OCI-LY1 (cell line): ENCODE measurements at regions not wholly inside any gene's neighbourhood (a gene's known extent, or its start where the extent isn't known, plus 50 kb on each side); places are given as distances from the start of the nearest gene placed in this dataset.

Experiments
- H2AFZ ChIP-seq: fragments of 200-600 bp; sonication (generic), shearing (Covaris generic); 2 replicates; pipeline ENCODE4 v1.6.0; 2014; ENCODE audit warnings: antibody characterized with exemption, mild to moderate bottlenecking, low read length
- H3F3A ChIP-seq: fragments of 200-600 bp; sonication (generic), shearing (Covaris generic); 2 replicates; pipeline ENCODE4 v1.6.0; 2014; ENCODE audit warnings: mild to moderate bottlenecking, antibody characterized with exemption, low read length, moderate library complexity; ENCODE audit not compliant: insufficient read depth
- H3K27ac ChIP-seq: fragments of 200-600 bp; sonication (generic); 2 replicates; pipeline ENCODE4 v1.5.1; 2014; ENCODE audit warnings: low read length, mixed run types, mild to moderate bottlenecking, low read depth; ENCODE audit not compliant: poor library complexity, severe bottlenecking
- H3K27me3 ChIP-seq: fragments of 200-600 bp; sonication (generic); 2 replicates; pipeline ENCODE4 v1.6.0; 2014; ENCODE audit warnings: antibody characterized with exemption, mild to moderate bottlenecking, low read length, moderate library complexity; ENCODE audit not compliant: insufficient read depth
- H3K36me3 ChIP-seq: fragments of 200-600 bp; sonication (generic); 2 replicates; pipeline ENCODE4 v1.6.1; 2014; ENCODE audit warnings: mild to moderate bottlenecking, antibody characterized with exemption, low read length, moderate library complexity, mixed read lengths; ENCODE audit not compliant: insufficient read depth
- H3K4me1 ChIP-seq: fragments of 200-600 bp; sonication (generic); 2 replicates; pipeline ENCODE4 v1.5.1; 2014; ENCODE audit warnings: mild to moderate bottlenecking, low read length, moderate library complexity; ENCODE audit not compliant: insufficient read depth, severe bottlenecking
- H3K4me2 ChIP-seq: fragments of 200-600 bp; sonication (generic), shearing (Covaris generic); 2 replicates; pipeline ENCODE4 v1.6.1; 2014; ENCODE audit warnings: low read length
- H3K4me3 ChIP-seq: fragments of 200-600 bp; sonication (generic); 2 replicates; pipeline ENCODE4 v1.5.1; 2014; ENCODE audit warnings: low read length, low read depth, mild to moderate bottlenecking, mixed read lengths; ENCODE audit not compliant: poor library complexity, severe bottlenecking
- H3K79me2 ChIP-seq: fragments of 200-600 bp; shearing (Covaris generic); 2 replicates; pipeline ENCODE4 v1.6.1; 2016; ENCODE audit warnings: mixed run types, low read length, mixed read lengths; ENCODE audit not compliant: insufficient read depth
- H3K9ac ChIP-seq: fragments of 200-600 bp; sonication (generic), shearing (Covaris generic); 2 replicates; pipeline ENCODE4 v1.6.1; 2014; ENCODE audit warnings: mild to moderate bottlenecking, low read length, mixed read lengths
- H3K9me2 ChIP-seq: fragments of 200-600 bp; sonication (generic), shearing (Covaris generic); 2 replicates; pipeline ENCODE4 v1.6.1; 2014; ENCODE audit warnings: low read depth, mild to moderate bottlenecking, low read length, mixed read lengths
- H3K9me3 ChIP-seq: fragments of 200-600 bp; shearing (Covaris generic); 2 replicates; pipeline ENCODE4 v1.6.1; 2014; ENCODE audit warnings: low read length, mixed read lengths
- H4K20me1 ChIP-seq: fragments of 200-600 bp; sonication (generic), shearing (Covaris generic); 2 replicates; pipeline ENCODE4 v1.6.0; 2016; ENCODE audit warnings: mild to moderate bottlenecking, low read length; ENCODE audit not compliant: insufficient read depth
- EZH2 ChIP-seq: fragments of 200-600 bp; sonication (generic), shearing (Covaris generic); IDR thresholded peaks from 2 replicates; pipeline ENCODE4 v1.8.0; 2017; ENCODE audit warnings: borderline replicate concordance, mixed run types, mild to moderate bottlenecking, antibody characterized with exemption, low read length, moderate library complexity, mixed read lengths
- TF ChIP-seq, protein P1 (sequence below): fragments of 200-600 bp; sonication (generic), shearing (Covaris generic); IDR thresholded peaks from 2 replicates; pipeline ENCODE4 v1.5.1; 2017; ENCODE audit warnings: mild to moderate bottlenecking, antibody characterized with exemption, low read length, moderate library complexity, mixed read lengths

DNA sequence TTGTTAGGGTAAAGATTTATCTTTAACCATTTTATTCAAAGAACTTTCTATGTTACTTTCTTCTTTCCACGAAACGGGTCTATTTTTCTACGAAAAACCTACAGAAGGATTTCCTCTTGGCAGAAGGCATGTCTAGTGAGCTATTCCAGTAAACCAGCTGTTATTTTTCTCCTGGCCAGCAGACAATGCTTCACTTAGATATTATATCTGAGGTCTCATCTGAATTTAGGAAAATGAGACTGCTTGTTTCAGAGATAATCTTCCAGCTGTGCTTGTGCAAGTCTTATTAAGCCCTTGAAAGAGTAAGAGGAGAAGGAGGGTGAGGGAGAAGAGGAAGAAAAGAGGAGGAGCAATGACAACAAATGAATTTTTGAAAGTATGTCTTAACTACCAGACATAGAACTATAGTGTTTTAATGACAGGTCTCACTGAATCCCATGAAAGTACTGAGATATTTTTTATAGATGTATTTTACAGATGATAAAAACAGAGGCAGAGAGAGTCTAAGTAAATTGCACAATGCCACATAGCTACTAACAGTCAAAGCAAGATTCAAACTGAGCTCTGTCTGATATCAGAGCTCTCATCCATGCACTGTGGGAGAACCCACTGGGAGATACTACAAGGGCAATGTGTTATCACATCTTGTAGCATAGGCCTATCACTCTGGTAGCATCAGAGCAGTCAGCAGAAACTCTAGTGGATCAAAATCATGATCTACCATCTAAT, 54.6 kb upstream of the SAMSN1 start:
- Histone ChIP-seq H3K9ac (no peak overlapping the region), H3K9me2 (no peaks in the 10 kb centered on the region)

GRCh38 chr21:14598065-14598464, 52.0 kb upstream of the SAMSN1 start:
- no peak for TF ChIP-seq EZH2
- TF ChIP-seq, protein P1, sequence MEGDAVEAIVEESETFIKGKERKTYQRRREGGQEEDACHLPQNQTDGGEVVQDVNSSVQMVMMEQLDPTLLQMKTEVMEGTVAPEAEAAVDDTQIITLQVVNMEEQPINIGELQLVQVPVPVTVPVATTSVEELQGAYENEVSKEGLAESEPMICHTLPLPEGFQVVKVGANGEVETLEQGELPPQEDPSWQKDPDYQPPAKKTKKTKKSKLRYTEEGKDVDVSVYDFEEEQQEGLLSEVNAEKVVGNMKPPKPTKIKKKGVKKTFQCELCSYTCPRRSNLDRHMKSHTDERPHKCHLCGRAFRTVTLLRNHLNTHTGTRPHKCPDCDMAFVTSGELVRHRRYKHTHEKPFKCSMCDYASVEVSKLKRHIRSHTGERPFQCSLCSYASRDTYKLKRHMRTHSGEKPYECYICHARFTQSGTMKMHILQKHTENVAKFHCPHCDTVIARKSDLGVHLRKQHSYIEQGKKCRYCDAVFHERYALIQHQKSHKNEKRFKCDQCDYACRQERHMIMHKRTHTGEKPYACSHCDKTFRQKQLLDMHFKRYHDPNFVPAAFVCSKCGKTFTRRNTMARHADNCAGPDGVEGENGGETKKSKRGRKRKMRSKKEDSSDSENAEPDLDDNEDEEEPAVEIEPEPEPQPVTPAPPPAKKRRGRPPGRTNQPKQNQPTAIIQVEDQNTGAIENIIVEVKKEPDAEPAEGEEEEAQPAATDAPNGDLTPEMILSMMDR = no peak
- Histone ChIP-seq H3K4me1 (peaks cover 22% of the 10 kb centered on the region), H3K9me2 (no peaks in the 10 kb centered on the region), H2AFZ (peak overlapping the region; percentile 74; the same call in 1 of the 2 replicates), H3F3A (no peaks in the 10 kb centered on the region), H3K9ac (no peak overlapping the region), H3K27ac (no peak overlapping the region), H3K27me3 (no peaks in the 10 kb centered on the region), H3K4me3 (no peak overlapping the region), H3K36me3 (no peaks in the 10 kb centered on the region), H3K79me2 (no peaks in the 10 kb centered on the region), H4K20me1 (no peaks in the 10 kb centered on the region), H3K4me2 (no peak overlapping the region), H3K9me3 (no peaks in the 10 kb centered on the region)

More for the DNA sequence above, 54.6 kb upstream of the SAMSN1 start:
- no peaks in the 10 kb centered on the region for H3F3A ChIP-seq
- TF ChIP-seq, protein P1 = no peak
- no peak for TF ChIP-seq EZH2
- H3K27me3 ChIP-seq = no peaks in the 10 kb centered on the region
- H3K9me3 ChIP-seq = no peaks in the 10 kb centered on the region
- H3K4me1 ChIP-seq = peaks cover 25% of the 10 kb centered on the region
- no peaks in the 10 kb centered on the region for H4K20me1 ChIP-seq
- no peak overlapping the region for H3K27ac ChIP-seq
- peak overlapping the region; percentile 53; the same call in 1 of the 2 replicates for H2AFZ ChIP-seq
- H3K79me2 ChIP-seq = no peaks in the 10 kb centered on the region
- H3K4me3 ChIP-seq = no peak overlapping the region
- no peaks in the 10 kb centered on the region for H3K36me3 ChIP-seq
- no peak overlapping the region for H3K4me2 ChIP-seq
